HG02798 (cell line): ENCODE measurements at regions not wholly inside any gene's neighbourhood (a gene's known extent, or its start where the extent isn't known, plus 50 kb on each side); places are given as distances from the start of the nearest gene placed in this dataset.
"Not testable (repeated sequence)": the region's sequence is repeated elsewhere in the genome, so short reads cannot be mapped to it uniquely, and the experiment has no call there.

Experiments
- ATAC-seq: cut with Tn5 transposase; IDR thresholded peaks from one replicate; pipeline ENCODE4 v1.9.1; 2021; ENCODE audit warnings: mild to moderate bottlenecking; ENCODE audit not compliant: unreplicated experiment, poor library complexity

DNA sequence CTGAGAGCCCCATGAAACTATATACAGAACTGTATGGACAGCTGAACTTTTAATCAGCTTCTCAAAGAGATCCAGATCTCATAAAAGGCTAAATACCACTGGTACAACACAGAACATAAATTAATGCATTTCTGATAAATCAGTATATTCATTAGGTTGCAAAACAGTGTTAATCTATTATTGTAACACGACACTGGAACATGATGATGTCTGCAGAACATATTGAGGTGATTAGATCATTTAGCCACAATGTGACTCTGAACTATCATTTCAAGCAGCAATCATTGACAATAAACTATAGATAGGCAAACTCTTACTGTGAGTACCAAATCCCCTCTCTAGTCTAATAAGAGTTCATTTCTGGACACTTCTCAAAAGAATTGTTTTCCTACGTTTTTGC is 50.3 kb downstream of the GASK1B start:
- no peak for ATAC-seq

DNA sequence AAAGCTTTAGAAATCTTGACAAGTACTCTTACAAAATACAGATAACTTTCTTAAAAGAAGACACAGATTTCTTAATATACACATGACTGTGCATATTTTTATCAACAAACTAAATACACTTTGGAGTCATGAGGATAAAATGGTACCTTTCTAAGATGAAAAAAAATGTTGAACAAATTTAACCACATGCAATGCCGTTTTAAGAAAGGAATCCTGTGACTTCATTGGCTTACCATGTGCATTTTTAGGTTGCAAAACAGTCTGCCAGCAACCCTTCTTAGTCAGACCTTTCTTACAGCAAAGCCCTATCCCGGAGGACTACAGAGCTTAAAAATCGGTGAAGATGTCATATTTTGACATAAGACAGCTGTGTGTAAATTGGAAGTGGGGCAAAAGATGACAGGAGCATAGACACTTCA is 51.7 kb downstream of the GASK1B start:
- ATAC-seq: no peak

DNA sequence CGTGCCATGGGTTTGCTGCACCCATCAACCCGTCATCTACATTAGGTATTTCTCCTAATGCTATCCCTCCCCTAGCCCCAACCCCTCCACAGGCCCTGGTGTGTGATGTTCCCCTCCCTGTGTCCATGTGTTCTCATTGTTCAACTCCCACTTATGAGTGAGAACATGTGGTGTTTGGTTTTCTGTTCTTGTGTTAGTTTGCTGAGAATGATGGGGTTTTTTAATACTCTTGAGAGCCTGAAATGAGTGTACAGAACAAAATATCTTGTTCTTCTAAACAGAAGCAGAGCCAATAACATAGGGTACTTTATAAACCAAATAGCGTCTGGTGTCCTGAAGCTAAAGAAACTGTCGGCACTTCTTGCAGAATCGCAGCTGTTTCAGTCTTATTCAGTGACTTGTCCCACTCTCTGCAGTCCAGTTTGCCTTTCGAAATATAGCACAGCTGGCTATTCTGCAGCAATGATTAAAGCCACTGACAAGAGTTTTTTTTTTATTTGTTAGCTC is 52.1 kb downstream of the GASK1B start:
- not testable (repeated sequence) for ATAC-seq

DNA sequence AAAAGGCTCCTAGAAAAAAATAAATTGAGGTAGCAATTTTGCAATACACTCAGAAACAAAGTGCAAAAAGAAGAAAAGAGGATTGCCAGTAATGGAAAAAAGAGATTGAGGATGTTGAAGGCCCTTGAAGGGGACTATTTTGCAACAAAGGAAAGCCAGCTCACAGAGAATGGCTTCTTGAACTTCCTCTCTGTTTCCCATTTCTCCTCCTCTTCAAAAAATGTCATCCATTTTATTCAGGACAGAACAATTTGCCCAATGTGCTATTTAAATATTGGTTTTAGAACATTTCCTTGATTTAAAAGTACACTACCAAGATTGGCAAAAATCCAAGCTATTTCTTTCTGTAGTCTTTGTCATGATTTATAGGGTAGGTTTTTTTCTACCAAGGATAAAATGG is 60.2 kb downstream of the GASK1B start:
- ATAC-seq: no peak

DNA sequence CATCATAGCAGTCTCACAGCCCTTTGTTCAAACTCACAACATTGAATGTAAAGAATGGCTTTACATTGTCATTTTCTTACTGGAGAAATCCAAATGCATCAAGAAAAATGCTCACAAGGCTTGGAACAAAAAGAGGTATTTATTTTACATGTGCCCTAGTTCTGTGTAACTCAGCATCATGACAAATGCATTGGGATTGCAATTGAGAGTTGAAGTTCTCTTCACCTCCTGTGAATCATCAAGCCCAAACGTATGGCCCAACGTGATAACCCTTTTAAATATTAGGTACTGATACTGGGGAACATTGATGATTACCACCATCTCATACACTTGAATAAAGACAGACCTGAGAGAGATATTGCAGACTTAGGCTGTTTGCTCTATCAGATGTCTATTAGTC is 61.6 kb downstream of the GASK1B start:
- ATAC-seq: no peak

DNA sequence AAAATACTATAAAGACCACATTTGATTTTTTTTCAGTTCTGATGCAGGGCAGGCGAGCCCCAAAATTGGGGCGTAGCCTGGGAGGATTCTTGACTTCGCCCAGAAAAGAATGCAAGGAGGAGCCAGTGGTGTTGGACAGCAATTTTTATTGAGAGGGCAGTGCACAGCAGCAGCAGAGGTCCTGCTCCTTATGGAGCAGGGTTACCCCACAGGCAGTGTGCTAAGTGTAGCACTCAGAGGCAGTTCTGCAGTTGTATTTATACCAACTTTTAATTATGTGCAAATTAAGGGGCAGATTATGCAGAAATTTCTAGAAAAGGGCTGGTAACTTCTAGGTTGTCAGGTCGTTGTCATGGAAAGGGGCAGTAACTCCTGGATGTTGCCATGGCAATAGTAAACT is 69.9 kb downstream of the GASK1B start:
- no peak for ATAC-seq

DNA sequence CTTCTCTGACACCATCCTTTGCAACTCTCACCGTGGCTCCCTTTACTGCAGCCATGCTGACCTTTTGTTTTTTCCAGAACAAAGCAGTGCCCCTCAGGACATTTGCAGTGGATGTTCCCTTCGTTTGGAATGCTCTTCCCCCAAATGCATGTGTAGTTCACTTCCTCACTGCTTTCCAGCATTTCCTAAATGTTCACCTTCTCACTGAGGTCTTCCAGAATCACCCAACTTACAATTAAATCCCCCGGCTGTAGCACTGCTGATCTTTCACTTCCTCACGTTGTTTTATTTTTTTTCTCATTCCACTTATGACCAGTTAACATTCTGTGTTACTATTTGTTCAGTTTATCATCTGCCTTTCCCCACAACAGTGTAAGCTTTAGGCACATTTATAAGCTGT is 73.1 kb downstream of the GASK1B start:
- no peak for ATAC-seq

DNA sequence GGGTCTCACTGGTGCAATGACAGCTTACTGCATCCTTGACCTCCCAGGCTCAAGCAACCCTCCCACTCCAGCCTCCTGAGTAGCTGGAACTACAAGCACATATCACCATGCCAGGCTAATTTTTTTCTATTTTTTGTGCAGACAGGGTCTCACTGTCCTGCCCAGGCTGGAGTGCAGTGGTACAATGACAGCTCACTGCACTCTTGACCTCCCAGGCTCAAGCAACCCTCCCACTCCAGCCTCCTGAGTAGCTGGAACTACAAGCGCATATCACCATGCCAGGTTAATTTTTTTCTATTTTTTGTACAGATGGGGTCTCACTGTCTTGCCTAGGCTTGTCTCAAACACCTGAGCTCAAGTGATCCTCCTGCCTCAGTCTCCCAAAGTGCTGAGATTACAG is 74.0 kb downstream of the GASK1B start:
- ATAC-seq: no peak

DNA sequence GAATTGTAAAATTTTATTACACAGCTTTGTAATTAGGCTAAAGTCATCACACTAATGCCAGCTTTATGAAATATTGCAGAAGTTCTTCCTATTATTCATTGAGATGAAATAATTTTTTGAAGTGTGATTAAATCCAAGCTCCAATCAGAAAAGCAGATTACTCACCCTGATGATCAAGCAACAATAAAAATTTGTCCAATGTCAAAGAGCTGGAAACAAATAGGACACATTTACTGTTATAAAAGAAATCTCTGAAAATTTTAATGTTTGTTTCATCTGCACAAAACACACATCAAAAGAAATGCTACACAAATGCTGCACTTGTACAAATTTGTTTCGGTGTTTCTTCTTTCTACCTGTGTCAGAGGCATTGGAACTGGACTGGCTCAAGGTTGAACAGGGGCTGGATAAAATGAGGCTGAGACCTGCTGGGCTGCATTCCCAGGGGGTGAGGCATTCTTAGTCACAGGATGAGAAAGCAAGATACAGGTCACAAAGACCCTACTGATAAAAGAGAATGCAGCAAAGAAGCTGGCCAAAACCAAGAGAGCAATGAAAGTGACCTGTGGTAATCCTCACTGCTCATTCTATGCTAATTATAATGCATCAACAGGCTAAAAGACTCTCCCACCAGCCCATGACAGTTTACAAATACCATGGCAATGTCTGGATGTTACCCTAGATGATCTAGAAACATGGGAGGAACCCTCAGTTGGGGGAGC is 78.3 kb downstream of the GASK1B start:
- ATAC-seq: no peak

DNA sequence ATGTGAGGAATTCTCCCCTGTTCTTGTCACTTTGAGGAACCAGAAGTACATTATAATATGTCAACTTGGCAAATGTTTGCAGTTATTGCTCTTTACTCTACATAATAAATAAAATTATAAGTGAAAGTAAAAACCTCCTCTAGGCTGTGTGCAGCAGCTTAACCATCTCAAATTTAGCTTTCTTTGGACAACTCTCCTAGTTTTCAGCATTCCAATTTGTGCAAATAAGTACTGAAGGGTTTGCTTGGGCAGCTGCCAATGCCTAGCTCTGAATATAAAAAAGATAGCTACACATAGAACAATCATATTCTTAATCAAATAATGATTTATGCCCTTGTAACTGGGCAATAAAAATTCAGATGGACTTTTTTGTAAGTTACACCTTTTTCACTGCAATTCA is 82.5 kb downstream of the GASK1B start:
- no peak for ATAC-seq

DNA sequence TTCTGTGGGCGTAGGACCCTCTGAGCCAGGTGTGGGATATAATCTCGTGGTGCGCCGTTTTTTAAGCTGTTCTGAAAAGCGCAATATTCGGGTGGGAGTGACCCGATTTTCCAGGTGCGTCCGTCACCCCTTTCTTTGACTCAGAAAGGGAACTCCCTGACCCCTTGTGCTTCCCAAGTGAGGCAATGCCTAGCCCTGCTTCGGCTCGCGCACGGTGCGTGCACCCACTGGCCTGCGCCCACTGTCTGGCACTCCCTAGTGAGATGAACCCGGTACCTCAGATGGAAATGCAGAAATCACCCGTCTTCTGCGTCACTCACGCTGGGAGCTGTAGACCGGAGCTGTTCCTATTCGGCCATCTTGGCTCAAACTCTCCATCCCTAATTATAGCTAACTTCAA is 82.9 kb downstream of the GASK1B start:
- not testable (repeated sequence) for ATAC-seq

DNA sequence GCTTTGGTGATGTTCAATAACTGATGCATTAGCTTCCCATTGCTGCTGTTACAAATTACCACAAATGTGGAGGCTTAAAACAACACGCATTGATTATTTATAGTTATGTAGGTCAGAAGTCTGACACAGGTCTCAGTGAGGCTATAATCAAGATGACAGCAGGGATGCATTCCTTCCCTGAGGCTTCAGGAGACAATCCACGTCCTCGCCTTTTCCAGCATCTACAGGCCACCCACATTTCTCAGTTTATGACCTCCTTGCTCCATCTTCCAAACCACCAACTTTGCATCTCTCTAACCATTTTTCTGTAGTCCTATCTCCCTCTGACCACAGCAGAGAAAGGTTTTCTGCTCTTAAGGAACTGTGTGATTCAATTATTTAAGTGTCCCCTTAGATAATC is 92.5 kb downstream of the GASK1B start:
- no peak for ATAC-seq

DNA sequence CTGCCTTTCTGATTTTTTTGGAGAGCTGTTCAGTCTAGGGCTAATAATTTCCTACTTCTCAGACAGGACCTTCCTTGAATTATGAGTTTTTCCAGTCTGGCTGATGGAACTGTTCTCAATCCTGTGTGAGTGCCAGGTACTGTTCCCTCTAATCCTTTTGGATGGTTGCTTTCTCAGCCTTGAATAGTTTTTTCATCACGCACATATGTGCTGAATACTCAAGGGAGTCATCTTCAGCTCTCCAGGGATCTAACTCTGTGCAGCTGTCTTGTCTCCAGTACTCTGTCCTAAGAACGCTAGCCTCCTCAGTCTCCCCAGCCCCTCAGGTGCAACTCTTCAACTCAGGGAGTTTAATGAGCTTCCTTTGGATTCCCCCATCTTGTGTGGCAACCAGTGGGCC is 93.2 kb downstream of the GASK1B start:
- no peak for ATAC-seq

DNA sequence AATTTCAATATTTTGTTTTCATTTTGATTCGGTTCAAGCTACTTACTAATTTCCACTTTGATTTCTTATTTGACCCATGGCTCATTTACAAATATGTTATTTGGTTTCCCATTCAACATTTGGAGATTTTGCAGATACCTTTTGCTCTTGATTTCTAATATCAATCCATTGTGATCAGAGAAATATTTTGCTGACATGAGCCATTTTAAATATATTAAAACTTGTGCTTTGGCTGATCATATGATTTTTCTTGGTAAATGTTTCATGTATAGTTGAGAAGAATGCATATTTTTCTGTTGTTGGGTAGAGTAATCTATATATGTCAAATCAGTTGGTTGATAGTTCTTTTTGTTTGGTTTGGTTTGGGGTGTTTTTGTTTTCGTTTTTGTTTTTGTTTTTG is 95.0 kb downstream of the GASK1B start:
- ATAC-seq: no peak

DNA sequence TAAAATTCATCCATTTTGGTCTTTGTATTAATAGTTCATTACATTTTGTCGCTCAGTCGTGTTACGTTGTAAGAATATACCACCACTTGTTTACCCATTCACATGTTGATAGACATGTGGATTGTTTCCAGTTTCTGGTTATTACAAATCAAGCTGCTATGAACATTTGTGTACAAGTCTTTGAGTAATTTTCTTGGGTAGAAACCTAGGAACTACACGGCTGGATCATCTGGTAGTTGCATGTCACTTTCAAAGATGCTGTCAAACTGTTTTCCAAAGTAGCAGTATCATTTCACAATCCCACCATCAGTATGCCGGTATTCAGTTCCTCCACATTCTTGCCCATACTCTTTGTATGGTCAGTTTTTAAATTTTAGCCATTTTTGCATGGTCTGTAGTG is 98.0 kb downstream of the GASK1B start:
- ATAC-seq: no peak

DNA sequence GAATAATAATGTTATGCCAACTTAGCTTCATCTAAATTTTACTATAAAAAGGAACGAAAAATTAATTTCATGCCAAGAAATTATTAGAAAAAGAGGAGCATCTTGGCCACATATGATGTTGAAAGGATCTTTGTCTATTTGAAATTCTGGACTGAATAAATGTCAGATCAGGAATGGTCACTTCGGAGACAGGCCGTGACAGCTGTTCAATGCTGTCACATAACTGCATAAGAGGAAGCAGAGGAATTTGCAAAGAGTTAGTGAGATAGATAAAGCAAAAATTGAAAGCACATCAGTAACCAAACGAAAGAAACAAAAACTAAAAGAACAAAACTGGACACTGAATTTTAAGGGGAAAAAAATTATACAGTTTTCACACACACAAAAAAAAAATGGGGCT is 100.9 kb downstream of the GASK1B start:
- ATAC-seq: no peak

DNA sequence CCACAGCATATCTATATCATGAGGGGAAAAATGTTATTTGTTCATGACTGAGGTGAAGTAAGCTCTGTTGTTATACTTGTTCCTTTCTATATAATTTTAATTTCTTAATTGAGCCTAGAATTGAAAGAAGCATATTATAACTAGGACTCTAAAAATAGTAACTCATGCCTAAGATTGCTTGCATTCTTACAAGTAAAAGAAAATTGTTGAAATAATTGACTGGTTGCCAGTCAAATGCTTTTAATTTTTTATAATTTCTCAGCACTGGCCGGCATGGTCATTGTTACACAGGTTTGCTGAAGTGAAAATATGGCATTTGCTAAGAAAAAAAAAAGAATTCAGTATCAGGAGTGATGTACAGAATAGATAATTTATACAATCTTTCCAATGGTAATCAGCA is 104.8 kb downstream of the GASK1B start:
- ATAC-seq: no peak

DNA sequence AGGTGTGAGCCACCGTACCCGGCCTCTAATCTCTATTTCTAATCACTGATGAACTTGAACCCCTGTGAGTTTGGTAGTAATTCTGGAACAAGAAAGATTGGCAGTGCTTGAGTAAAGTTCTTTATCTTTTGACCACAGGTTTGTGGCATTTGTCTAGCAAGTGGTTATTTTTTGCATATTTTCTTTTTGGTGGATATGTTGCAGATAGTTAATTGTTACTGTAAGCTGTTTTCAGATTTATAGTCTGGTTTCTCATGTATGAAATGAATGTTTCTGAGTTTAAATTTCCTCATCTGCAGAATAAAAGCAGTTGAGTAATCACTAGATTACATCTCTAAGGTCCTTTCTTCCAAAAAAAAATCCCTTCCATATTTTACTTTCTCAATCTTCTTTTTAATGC is 105.2 kb downstream of the GASK1B start:
- no peak for ATAC-seq

DNA sequence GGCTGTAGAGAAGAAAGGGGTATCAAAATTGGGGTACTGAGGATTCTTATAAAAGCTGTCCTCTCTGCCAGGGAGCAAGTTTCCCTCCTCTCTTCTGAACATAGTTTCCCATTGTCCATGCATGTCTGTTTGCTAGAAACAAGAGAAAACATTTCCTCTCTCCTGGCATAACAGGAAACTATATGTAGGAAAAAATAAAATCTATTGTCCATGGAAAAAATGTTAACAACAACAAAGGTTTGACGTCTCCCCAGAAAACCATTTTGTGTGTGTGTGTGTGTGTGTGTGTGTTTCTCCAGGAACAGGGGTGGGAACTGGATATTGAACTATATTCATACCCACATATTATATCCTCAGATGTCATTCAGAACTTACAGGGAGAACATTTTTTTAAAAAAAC is 107.2 kb downstream of the GASK1B start:
- no peak for ATAC-seq

DNA sequence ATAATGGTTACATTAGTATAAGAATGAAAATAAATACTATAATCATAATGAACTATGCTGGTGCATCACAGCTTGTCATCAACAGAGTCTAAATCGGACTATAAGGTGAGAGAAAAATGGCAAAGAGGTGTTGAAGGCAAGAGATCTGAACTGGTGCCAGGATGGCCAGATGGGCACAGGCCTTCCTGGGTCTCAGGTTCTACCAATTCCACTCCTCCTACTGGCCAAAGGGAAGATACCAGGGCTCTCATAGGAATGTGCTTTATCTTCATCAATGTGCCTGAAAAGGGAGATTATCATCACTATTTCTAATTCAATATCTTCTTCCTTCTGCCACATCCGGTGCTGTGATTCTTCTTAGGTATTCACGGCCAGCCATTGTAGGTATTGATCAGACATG is 107.6 kb downstream of the GASK1B start:
- ATAC-seq: no peak

DNA sequence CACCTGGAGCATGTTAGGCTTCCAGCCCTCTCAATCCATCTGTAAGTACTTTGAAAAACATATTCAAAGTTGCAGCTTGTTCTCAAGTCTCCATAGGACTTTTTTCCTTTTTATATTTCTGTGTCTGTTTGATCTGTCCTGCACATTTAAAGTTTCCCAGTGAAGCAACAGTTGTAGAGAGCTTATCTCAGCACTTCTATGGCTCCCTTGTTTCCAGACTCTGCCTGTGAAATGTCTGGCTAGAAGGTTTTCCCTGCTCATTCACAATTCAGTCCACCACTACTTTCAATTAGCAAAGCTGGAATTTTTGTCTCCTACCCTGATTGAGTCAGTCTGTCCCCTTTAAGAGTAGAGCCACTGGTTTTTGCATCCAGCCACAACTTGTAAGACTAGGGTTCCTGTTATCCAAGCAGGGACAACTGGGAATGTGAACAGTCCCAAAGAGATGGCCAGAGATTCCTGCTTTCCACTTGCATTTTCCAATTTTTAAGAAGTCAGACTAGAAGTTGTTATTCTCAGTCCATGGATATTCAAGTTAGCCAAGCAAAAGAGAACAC is 116.1 kb downstream of the GASK1B start:
- ATAC-seq: no peak

DNA sequence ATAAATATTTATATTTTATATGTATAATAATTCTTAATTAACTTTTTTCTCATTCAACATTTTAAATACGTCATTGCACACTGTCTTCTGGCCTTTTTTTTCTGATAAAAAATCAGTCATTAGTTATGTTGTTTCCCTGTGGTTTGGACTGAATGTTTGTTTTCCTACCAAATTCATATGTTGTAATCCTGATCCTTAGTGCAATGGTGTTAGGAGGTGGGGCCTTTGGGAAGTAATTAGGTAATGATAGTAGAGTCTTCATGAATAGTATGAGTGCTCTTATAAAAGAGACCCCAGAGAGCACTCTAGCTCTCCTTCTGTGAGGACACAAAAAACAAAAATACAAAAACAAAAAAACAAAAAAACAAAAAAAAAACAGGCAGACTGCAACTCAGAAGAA is 117.2 kb downstream of the GASK1B start:
- no peak for ATAC-seq
